Duodenal mucosa (tissue), 2 donors: ENCODE measurements at regions not wholly inside any gene's neighbourhood (a gene's known extent, or its start where the extent isn't known, plus 50 kb on each side); places are given as distances from the start of the nearest gene placed in this dataset.

Experiments used
- H3K27ac ChIP-seq: one replicate; pipeline ENCODE4 v1.7.0; 2013; ENCODE audit warnings: low read depth, low read length
- H3K27me3 ChIP-seq, 2 donors: one replicate each; pipeline ENCODE4 v1.7.0; 2013; ENCODE audit warnings: low read length in 2 of 2, control low read depth in 1 of 2; ENCODE audit not compliant: insufficient read depth in 2 of 2, control insufficient read depth in 1 of 2
- H3K36me3 ChIP-seq, 2 donors: one replicate each; pipeline ENCODE4 v1.7.0; 2013; ENCODE audit warnings: low read length in 2 of 2, control low read depth in 1 of 2; ENCODE audit not compliant: insufficient read depth in 2 of 2, control insufficient read depth in 1 of 2
- H3K4me1 ChIP-seq, 2 donors: one replicate each; pipeline ENCODE4 v1.7.0; 2013; ENCODE audit warnings: low read length in 2 of 2, control low read depth in 1 of 2; ENCODE audit not compliant: insufficient read depth in 2 of 2, control insufficient read depth in 1 of 2
- H3K4me3 ChIP-seq, 2 donors: one replicate each; pipeline ENCODE4 v1.7.0; 2013; ENCODE audit warnings: low read length in 2 of 2, low read depth in 1 of 2
- H3K9ac ChIP-seq, 2 donors: one replicate each; pipeline ENCODE4 v1.7.0; 2013; ENCODE audit warnings: low read length in 2 of 2, low read depth in 1 of 2
- H3K9me3 ChIP-seq, 2 donors: one replicate each; pipeline ENCODE4 v1.7.0; 2013; ENCODE audit warnings: low read length in 2 of 2, control low read depth in 1 of 2; ENCODE audit not compliant: control insufficient read depth in 1 of 2

DNA sequence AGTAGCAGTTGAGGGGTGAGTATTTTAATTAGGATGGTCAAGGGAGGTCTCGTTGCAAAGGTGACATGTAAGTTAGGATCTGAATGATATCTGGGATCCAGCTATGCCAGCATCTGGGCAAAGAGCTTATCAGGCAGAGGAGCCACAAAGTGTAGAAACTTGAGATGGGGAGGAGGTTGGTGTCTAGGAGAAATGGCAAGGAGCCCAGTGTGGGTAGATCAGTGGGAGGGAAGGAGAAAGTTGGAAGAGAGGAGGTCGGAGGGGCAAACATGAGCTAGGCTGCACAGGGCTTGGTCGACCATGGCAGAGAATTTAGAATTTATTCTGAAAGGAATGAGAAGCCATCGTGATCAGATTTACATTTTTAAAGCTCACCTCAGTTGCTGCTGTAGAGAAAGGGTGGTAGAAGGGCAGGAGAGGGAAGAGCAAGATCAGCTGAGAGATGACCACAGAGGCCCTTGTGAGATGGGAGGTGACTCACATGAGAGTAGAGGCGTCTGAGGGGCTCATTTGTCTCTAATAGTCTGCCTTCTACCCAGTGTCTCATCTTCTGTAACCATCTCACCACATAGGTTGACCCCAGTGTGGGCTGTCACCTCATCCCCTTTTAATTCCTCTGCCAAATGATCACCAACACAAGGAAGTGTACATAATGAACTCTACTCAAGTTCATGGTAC, 170.0 kb downstream of the ETAA1 start:
- no peaks in the 10 kb centered on the region for H3K4me1 ChIP-seq
- H3K27me3 ChIP-seq, result no peaks in the 10 kb centered on the region
- H3K27ac ChIP-seq, result no peak overlapping the region
- H3K9ac ChIP-seq, result no peak overlapping the region
- no peaks in the 10 kb centered on the region for H3K36me3 ChIP-seq
- peaks cover 0 to 8% of the 10 kb centered on the region in 2 donors for H3K9me3 ChIP-seq
- no peak overlapping the region for H3K4me3 ChIP-seq

DNA sequence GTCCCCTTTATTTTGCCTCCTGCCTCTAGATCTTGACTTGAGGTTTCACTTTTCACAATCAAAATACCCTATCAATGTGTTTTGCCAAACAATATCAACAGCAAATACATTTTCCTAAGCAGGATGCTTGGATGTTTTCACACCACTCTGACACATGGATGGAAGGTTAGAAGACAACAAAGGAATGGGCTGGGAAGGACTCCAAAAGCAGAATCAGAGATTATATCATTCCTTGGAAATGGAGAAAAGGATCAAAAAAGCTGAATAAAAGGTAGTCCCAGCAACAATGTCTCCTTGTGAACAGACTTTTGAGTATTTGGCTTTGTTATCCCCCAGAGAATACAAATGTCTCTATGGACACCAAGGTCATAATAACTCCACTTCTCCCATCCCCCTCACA, 170.8 kb downstream of the ETAA1 start:
- Histone ChIP-seq H3K9ac (no peak overlapping the region), H3K4me1 (peaks cover 0 to under 1% of the 10 kb centered on the region in 2 donors), H3K27ac (no peak overlapping the region), H3K9me3 (peaks cover 0 to 8% of the 10 kb centered on the region in 2 donors), H3K4me3 (no peak overlapping the region), H3K27me3 (no peaks in the 10 kb centered on the region), H3K36me3 (no peaks in the 10 kb centered on the region)

DNA sequence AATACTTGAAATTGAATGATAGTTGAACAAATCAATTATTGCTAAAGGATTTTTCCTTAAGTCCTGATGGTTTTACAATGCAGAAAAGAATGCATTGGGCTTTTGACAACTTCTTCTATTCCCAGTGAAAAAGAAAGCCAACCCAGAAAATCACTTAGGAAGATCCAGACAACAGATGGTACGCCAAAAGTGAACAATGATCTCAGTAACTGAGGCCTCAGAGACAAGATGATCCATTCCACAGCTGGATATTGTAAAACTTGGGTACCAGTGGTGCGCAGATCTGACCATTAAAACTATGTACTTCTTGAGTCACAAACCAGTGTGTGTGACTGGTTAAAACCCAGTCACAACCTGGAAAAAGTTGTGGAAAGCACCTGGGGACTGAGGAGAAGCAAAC, 173.5 kb downstream of the ETAA1 start:
- H3K4me1 ChIP-seq, result peaks cover 0 to 3% of the 10 kb centered on the region in 2 donors
- no peaks in the 10 kb centered on the region for H3K27me3 ChIP-seq
- H3K27ac ChIP-seq, result no peak overlapping the region
- H3K9me3 ChIP-seq, result peaks cover 0 to 8% of the 10 kb centered on the region in 2 donors
- H3K9ac ChIP-seq, result no peak overlapping the region
- no peak overlapping the region for H3K4me3 ChIP-seq
- H3K36me3 ChIP-seq, result no peaks in the 10 kb centered on the region

DNA sequence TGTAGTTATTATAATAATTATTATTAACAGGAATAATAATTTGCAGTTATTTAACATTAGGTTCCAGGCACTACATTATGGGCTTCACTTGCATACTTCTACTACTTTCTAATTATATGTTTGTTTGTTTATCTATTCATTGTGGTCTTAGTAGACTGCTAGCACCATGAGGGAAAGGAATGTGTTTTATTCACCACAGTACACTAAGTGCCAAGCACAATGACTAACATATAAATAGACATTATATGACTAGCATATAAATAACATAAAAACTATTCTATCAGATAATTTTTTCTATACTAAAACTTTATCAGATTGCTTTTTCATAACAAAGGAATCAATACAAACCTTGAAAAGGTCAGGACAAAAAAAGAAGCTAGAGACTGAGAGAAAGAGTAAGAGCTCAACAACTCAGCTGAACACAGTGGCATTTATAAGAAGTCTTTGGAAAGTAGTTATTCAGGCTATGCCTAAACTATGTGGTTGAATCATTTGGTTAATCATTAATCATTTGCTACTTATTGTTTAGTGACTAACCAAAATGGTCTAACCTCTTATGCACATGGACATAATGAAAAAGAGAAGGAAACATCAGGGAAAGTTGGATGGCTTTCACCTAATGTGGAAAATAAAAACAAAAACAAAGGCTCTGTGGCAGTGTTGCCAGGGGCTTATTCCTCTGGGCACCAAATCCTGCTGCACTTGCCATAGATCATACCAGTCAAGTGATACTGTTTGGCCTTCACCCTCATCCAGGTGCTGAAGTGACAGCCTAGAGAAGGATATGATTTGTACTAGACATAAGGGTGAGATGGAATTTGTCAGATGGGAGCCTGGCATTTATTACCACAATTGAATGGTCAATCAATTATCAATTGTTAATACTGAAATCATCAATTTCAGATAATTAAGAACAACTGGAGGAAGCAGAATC, 174.9 kb downstream of the ETAA1 start:
- peaks cover 0 to 8% of the 10 kb centered on the region in 2 donors for H3K9me3 ChIP-seq
- no peaks in the 10 kb centered on the region for H3K36me3 ChIP-seq
- no peaks in the 10 kb centered on the region for H3K27me3 ChIP-seq
- H3K4me1 ChIP-seq, result peaks cover 0 to 3% of the 10 kb centered on the region in 2 donors
- no peak overlapping the region for H3K9ac ChIP-seq
- no peak overlapping the region for H3K4me3 ChIP-seq
- H3K27ac ChIP-seq, result no peak overlapping the region

DNA sequence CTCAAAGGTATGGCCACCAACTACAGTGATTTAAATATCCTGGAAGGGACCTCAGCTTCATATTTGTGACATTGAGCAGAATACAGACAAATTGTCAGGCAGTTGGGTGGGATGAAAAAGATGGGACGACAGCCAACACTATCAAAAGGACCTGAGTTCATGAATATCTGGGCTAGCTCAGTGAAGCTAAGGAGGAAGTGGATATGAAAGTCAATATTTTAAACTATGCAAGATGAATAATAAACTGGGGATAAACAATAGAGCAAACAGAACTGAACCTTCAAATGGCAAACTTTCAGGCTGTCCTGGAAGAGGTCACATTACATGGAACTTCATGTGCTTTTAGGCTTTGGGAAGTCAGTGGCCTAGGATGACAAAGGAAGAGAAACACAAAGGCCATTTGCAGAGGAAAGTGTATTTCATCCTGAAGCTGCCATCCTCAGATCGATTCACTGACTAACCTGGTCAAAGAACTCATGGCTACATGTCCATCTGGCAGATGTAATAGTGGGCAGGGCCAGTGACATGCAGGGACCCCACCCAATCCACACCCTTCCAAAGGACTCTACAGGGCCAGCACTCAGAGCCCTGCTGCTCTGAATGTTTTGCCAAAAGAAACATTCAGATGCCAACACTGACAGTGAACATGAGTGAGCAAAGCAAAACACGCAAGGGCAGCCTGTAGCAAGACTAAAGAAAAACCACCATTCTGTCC, 175.7 kb downstream of the ETAA1 start:
- H3K9me3 ChIP-seq, result peaks cover 0 to 8% of the 10 kb centered on the region in 2 donors
- H3K27ac ChIP-seq, result no peak overlapping the region
- no peak overlapping the region for H3K4me3 ChIP-seq
- H3K9ac ChIP-seq, result no peak overlapping the region
- H3K36me3 ChIP-seq, result no peaks in the 10 kb centered on the region
- H3K27me3 ChIP-seq, result no peaks in the 10 kb centered on the region
- peaks cover 0 to 3% of the 10 kb centered on the region in 2 donors for H3K4me1 ChIP-seq

DNA sequence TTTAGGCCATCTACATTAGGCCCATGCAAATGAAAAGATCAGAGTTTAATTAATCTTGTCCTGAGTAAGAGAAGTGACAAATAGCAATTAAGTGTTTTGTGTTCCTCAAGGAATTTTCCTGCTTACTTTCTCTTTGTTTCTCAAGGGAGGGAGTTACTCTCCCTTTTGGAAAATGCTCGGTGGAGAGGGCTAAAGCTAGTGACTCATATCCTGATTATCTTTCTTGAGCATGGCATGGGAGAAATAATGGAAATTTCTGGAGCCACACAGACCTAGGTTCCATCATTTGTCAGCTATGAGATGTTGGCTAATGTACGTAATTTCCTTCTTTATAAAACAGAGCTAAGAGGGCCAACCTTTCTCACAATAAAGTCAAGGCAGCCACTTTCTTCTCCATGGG, 177.1 kb downstream of the ETAA1 start:
- Histone ChIP-seq H3K9ac (no peak overlapping the region), H3K36me3 (no peaks in the 10 kb centered on the region), H3K4me1 (peaks cover 0 to 3% of the 10 kb centered on the region in 2 donors), H3K4me3 (no peak overlapping the region), H3K9me3 (peaks cover 0 to 8% of the 10 kb centered on the region in 2 donors), H3K27ac (no peak overlapping the region), H3K27me3 (no peaks in the 10 kb centered on the region)

DNA sequence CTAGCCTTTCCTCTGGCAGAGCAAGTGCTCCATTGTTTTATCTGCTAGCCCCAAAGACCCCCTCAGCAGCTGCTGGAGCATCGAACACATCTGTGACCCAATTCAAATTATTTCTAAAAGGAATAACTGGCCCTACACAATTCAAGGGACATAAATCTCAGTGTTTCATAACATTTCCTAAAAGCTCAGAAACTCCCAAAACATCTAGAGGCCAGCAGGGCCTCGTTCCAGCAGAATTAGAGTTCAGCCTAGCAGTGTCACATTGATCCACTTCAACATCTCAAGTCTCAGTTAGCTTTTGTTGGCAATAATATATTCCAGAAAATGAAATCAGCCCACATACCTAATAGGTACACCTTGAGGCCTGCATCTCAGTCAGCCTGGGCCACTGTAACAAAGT, 179.1 kb downstream of the ETAA1 start:
- Histone ChIP-seq H3K27ac (no peak overlapping the region), H3K4me3 (no peak overlapping the region), H3K9me3 (peaks cover 0 to 3% of the 10 kb centered on the region in 2 donors), H3K4me1 (peaks cover 0 to 3% of the 10 kb centered on the region in 2 donors), H3K27me3 (no peaks in the 10 kb centered on the region), H3K36me3 (no peaks in the 10 kb centered on the region), H3K9ac (no peak overlapping the region)

DNA sequence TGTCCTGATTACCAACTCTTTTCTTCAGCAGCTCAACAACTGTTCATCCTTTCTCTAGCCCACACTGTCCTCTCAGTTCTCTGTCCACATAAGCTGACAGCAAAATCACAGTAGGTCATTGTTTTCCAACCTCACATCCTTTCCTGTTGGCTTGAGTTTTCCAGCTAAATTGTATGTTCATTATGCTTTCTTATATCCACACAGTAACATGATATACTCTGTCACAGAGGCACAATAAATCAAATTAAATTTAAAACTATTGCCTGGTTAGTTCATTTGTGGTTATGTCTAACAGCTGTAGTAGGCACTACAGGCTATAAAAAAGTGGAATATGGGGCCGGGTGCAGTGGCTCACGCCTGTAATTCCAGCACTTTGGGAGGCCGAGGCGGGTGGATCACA, 179.9 kb downstream of the ETAA1 start:
- Histone ChIP-seq H3K9ac (no peak overlapping the region), H3K4me1 (peaks cover 0 to 3% of the 10 kb centered on the region in 2 donors)

DNA sequence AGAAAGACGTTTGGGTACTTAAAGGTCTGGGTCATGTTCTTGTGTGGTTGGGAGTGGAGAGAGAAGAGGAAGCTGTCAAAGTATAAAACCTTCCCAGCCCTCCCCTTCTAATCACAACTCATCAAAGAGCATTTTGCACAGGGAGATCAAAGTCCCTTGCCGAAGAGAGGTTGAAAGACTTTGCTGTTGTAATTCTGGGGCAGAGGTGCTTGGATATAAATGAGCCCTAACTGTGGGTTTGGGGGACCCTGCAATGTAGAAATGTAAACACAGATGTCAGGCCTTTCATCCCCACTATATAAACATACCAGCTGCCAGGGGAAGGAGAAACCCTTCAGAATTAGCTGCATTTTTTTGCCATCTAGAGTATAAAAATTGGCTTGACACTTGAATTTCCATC, 182.1 kb downstream of the ETAA1 start:
- Histone ChIP-seq H3K36me3 (no peaks in the 10 kb centered on the region), H3K9ac (no peak overlapping the region), H3K9me3 (peaks cover 7 to 10% of the 10 kb centered on the region in 2 donors), H3K27ac (no peak overlapping the region), H3K4me1 (no peaks in the 10 kb centered on the region), H3K4me3 (no peak overlapping the region), H3K27me3 (no peaks in the 10 kb centered on the region)

More for the DNA sequence above, 179.9 kb downstream of the ETAA1 start:
- Histone ChIP-seq H3K36me3 (no peaks in the 10 kb centered on the region), H3K4me3 (no peak overlapping the region), H3K27me3 (no peaks in the 10 kb centered on the region), H3K27ac (no peak overlapping the region), H3K9me3 (no peaks in the 10 kb centered on the region)

DNA sequence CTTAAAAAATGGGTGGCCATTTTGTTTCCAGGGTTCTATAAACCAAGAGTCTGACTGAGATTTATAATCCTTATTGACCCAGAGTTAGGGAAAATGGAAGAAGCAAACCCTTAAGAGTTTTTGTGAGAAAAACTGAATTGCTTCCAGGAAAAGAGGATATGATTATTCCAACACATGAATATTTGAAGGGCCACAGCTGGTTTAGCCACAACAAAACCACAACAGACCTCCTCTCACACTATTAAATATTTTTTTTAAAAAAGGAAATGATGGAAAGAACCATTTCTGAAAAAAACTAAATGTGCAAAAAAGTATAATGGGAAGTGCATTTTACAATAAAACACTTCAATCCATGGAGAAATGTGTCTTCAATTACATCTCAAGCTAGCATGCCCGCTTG, 182.7 kb downstream of the ETAA1 start:
- Histone ChIP-seq H3K4me1 (no peaks in the 10 kb centered on the region), H3K4me3 (no peak overlapping the region), H3K27me3 (no peaks in the 10 kb centered on the region), H3K9ac (no peak overlapping the region), H3K9me3 (peaks cover 7 to 10% of the 10 kb centered on the region in 2 donors), H3K36me3 (no peaks in the 10 kb centered on the region), H3K27ac (no peak overlapping the region)
